Stimulated activated CD4-positive, alpha-beta T cell treated with anti-CD3 and anti-CD28 coated beads, TNF-alpha, amount 100 ng/mL, for 24 hours (primary cell): ENCODE measurements at regions not wholly inside any gene's neighbourhood (a gene's known extent, or its start where the extent isn't known, plus 50 kb on each side); places are given as distances from the start of the nearest gene placed in this dataset.
"Not testable (repeated sequence)": the region's sequence is repeated elsewhere in the genome, so short reads cannot be mapped to it uniquely, and the experiment has no call there.

ENCODE experiments used
- DNase-seq, 3 experiments: peaks; one replicate each; pipeline ENCODE4 v3.0.0-alpha.2; 2020; ENCODE audit warnings: low read depth in 3 of 3

GRCh38 chr2:122535960-122536505 is 780.6 kb downstream of the TSN start:
- no peak for DNase-seq

GRCh38 chr2:122539311-122539710 is 783.9 kb downstream of the TSN start:
- no peak for DNase-seq

GRCh38 chr2:122539920-122540319 is 784.5 kb downstream of the TSN start:
- no peak for DNase-seq

- no peak for DNase-seq
These were observed 786.8 kb downstream of the TSN start for GRCh38 chr2:122542236-122542635.

- DNase-seq: no peak
These were observed 787.2 kb downstream of the TSN start for GRCh38 chr2:122542646-122543045.

- DNase-seq: no peak
These were observed 788.4 kb downstream of the TSN start for GRCh38 chr2:122543815-122544214.

GRCh38 chr2:122545821-122546220 is 790.4 kb downstream of the TSN start:
- DNase-seq: no peak

- no peak for DNase-seq
These were observed 807.3 kb downstream of the TSN start for GRCh38 chr2:122562775-122563174.

- no peak for DNase-seq
These were observed 808.3 kb downstream of the TSN start for GRCh38 chr2:122563781-122564180.

- no peak for DNase-seq
These were observed 809.4 kb downstream of the TSN start for GRCh38 chr2:122564843-122565242.

- no peak for DNase-seq
These were observed 809.9 kb downstream of the TSN start for GRCh38 chr2:122565364-122565763.

- DNase-seq: no peak
These were observed 815.2 kb downstream of the TSN start for GRCh38 chr2:122570641-122571040.

- DNase-seq: not testable (repeated sequence)
These were observed 816.0 kb downstream of the TSN start for GRCh38 chr2:122571471-122571870.

GRCh38 chr2:122575076-122575475 is 819.6 kb downstream of the TSN start:
- DNase-seq: no peak

GRCh38 chr2:122583159-122583917 is 827.9 kb downstream of the TSN start:
- no peak for DNase-seq

GRCh38 chr2:122590524-122590923 is 835.1 kb downstream of the TSN start:
- DNase-seq: no peak

GRCh38 chr2:122595065-122595464 is 839.6 kb downstream of the TSN start:
- DNase-seq: no peak

- DNase-seq: no peak
These were observed 841.1 kb downstream of the TSN start for GRCh38 chr2:122596598-122596997.

- no peak for DNase-seq
These were observed 843.3 kb downstream of the TSN start for GRCh38 chr2:122598784-122599183.

GRCh38 chr2:122610948-122611609 is 855.6 kb downstream of the TSN start:
- no peak for DNase-seq

- no peak for DNase-seq
These were observed 867.5 kb downstream of the TSN start for GRCh38 chr2:122622934-122623333.

GRCh38 chr2:122627388-122627787 is 871.9 kb downstream of the TSN start:
- no peak for DNase-seq

- DNase-seq: no peak
These were observed 878.8 kb downstream of the TSN start for GRCh38 chr2:122634256-122634655.
